ENCODE measurements at regions not wholly inside any gene's neighbourhood (a gene's known extent, or its start where the extent isn't known, plus 50 kb on each side); places are given as distances from the start of the nearest gene placed in this dataset.
"Not testable (repeated sequence)": the region's sequence is repeated elsewhere in the genome, so short reads cannot be mapped to it uniquely, and the experiment has no call there.

GRCh38 chr3:198109883-198110282 lies 149.9 kb downstream of the LMLN start:
- ATAC-seq = no peak
- no peak for TF ChIP-seq ZFP3 (CRISPR knock-in tag; IDR thresholded peaks at IDR 0.05)
- no peak for TF ChIP-seq ESRRG (CRISPR knock-in tag; IDR thresholded peaks at IDR 0.05)

- no peak for ATAC-seq
- TF ChIP-seq ZNF8 (CRISPR knock-in tag; IDR thresholded peaks at IDR 0.05) (no peak), ARNTL (CRISPR knock-in tag; IDR thresholded peaks at IDR 0.05; ENCODE audit: borderline replicate concordance, low read depth) (no peak), GLIS3 (CRISPR knock-in tag; IDR thresholded peaks at IDR 0.05) (no peak), SNAI2 (CRISPR knock-in tag; IDR thresholded peaks at IDR 0.05) (no peak)
These were observed 152.0 kb downstream of the LMLN start for GRCh38 chr3:198112031-198112430.

- TF ChIP-seq CSRNP3 (CRISPR knock-in tag; IDR thresholded peaks at IDR 0.05) (no peak), GLIS3 (CRISPR knock-in tag; IDR thresholded peaks at IDR 0.05) (no peak), ZNF70 (CRISPR knock-in tag; IDR thresholded peaks at IDR 0.05) (no peak), TSHZ2 (CRISPR knock-in tag; IDR thresholded peaks at IDR 0.05) (no peak), ZNF8 (CRISPR knock-in tag; IDR thresholded peaks at IDR 0.05) (no peak), TCF4 (CRISPR knock-in tag; IDR thresholded peaks at IDR 0.05; ENCODE audit: borderline replicate concordance) (no peak), ARNTL (CRISPR knock-in tag; IDR thresholded peaks at IDR 0.05; ENCODE audit: borderline replicate concordance, low read depth) (no peak), RARB (CRISPR knock-in tag; IDR thresholded peaks at IDR 0.05) (no peak), PATZ1 (CRISPR knock-in tag; IDR thresholded peaks at IDR 0.05; ENCODE audit: borderline replicate concordance) (no peak), ISL1 (CRISPR knock-in tag; IDR thresholded peaks at IDR 0.05) (no peak), SNAI2 (CRISPR knock-in tag; IDR thresholded peaks at IDR 0.05) (no peak), TOX (CRISPR knock-in tag; IDR thresholded peaks at IDR 0.05; ENCODE audit: borderline replicate concordance) (no peak), CREB5 (CRISPR knock-in tag; IDR thresholded peaks at IDR 0.05; ENCODE audit: low read depth) (no peak), OSR1 (CRISPR knock-in tag; IDR thresholded peaks at IDR 0.05) (no peak), ZNF565 (CRISPR knock-in tag; conservative IDR thresholded peaks at IDR 0.05; ENCODE audit: low read depth) (no peak)
- peak; percentile 68 for ATAC-seq
These were observed 153.4 kb downstream of the LMLN start for GRCh38 chr3:198113206-198114053.

GRCh38 chr3:198114516-198114915 lies 154.5 kb downstream of the LMLN start:
- ATAC-seq = not testable (repeated sequence)

GRCh38 chr3:198122184-198122583 lies 162.2 kb downstream of the LMLN start:
- ATAC-seq = not testable (repeated sequence)

- ATAC-seq = peak; percentile 22; the same call in 2 of the 3 replicates
These were observed 177.2 kb downstream of the LMLN start for GRCh38 chr3:198137038-198137835.

GRCh38 chr3:198138205-198138604 lies 178.2 kb downstream of the LMLN start:
- ATAC-seq = peak; percentile 27; the same call in 2 of the 3 replicates

GRCh38 chr3:198139037-198139436 lies 179.0 kb downstream of the LMLN start:
- ATAC-seq = not testable (repeated sequence)

GRCh38 chr3:198139513-198140167 lies 179.6 kb downstream of the LMLN start:
- not testable (repeated sequence) for ATAC-seq
